GM18951 (cell line): ENCODE measurements at regions not wholly inside any gene's neighbourhood (a gene's known extent, or its start where the extent isn't known, plus 50 kb on each side); places are given as distances from the start of the nearest gene placed in this dataset.
"Not testable (repeated sequence)": the region's sequence is repeated elsewhere in the genome, so short reads cannot be mapped to it uniquely, and the experiment has no call there.

Experiments
- POLR2A ChIP-seq: IDR thresholded peaks from 4 replicates; pipeline ENCODE4 v1.6.1; 2011; ENCODE audit warnings: mild to moderate bottlenecking; ENCODE audit not compliant: insufficient read length, insufficient read depth; ENCODE audit errors: extremely low read depth
- in situ Hi-C: fragments of 300-500 bp; cut with MboI; formaldehyde crosslinking; loops from one replicate; pipeline ENCODE4 v1.12.0; 2022; ENCODE audit warnings: low sequenced_read_pairs, mixed read lengths, inconsistent platforms; ENCODE audit not compliant: unreplicated experiment

DNA sequence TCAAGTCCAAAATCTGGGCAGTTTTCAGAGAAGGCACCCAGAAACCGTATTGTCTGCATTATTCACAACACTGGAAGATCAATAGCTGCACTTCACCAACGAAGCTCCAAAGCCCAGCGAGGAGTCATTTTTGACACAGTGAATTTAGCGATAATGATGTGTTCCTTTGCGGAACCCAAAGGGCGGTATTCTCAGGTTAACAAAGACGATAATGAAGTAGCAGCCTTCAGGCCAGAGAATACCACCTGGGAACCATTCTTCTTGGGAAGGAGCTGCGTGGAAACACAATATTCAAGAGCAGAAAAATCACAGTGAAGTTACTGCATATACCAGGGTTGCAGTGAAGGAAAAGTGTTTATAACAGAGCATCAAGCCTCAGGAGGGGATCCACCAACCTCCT, 381.0 kb downstream of the TOX3 start:
- no peak for TF ChIP-seq POLR2A
- in situ Hi-C loops: no loop called here

DNA sequence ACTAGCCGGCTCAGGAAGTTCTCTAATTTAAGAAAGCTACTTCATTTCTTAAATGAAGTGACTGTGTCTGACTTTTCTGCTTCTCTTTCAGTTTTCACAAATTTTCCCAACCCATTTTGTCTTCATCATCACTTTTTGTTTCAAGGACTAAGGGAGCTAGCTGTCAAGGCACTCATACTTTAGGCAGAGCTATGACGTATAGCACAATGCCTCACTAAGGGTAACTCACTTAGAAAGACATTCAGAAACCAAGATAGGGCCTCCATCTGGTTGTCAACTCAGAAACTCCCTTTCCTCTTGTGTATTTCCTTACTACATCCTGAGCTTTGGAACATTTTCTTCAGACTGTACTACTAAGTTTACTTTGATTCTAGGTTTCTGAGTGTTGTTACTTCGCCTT, 397.9 kb downstream of the TOX3 start:
- in situ Hi-C loops: no loop called here

DNA sequence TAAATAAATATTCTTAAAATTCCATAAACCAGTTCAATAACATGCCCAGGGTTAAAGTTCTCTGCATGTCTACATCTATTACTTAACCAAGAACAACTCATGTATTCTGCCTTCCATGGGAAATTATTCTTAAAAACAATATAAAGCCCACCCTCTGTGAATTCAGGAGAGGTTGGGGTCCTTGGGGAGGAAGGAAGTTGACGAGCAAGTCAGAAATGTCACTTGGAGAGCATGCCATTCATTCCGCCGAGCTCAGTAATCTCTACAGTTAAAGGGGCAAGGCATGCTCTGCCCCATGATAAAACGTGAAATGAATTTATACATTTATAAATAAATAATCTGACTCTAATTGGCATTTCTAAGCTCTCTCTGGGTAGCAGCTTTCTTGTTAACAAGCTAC, 405.1 kb downstream of the TOX3 start:
- in situ Hi-C loops: no loop called here
- no peak for TF ChIP-seq POLR2A

More for the DNA sequence above, 397.9 kb downstream of the TOX3 start:
- no peak for TF ChIP-seq POLR2A

DNA sequence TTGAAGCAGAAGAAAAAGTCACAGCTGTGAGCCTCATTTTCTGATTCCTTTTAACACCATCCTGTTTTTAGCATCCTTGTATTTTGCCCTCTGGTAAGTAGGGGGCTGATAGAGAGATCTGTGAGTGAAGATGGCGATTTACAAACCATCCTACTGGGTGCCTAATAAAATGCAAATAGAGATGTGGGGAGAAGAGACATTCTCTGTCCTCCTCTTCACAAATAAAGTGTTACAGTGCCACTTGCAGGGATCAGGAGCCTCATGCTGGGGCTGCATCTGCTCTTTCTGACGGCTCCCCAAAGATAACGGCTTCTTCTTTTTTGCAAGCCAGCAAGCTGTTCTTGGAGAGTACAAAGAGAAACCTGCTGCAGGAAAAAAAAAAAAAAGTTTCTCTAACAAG, 418.6 kb downstream of the TOX3 start:
- no peak for TF ChIP-seq POLR2A
- in situ Hi-C loops: no loop called here

DNA sequence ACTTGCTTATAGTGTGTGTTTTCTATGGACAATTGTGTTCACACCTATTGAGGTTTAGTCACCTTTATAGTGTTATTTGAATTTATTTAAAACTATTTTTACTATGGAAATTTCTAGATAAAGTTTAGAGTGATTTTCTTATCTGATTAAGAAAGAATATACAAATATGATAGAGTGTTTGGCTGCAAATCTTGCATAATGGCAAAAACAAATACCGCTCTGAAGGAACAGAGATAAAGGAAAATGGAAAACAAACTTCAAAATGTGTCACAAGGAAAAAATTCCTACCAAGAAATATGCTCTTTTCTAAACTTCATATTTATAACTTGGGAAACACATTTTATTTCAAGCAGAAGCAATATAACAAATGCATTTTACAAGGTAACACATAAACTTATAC, 423.1 kb downstream of the TOX3 start:
- no peak for TF ChIP-seq POLR2A
- in situ Hi-C loops: no loop called here

DNA sequence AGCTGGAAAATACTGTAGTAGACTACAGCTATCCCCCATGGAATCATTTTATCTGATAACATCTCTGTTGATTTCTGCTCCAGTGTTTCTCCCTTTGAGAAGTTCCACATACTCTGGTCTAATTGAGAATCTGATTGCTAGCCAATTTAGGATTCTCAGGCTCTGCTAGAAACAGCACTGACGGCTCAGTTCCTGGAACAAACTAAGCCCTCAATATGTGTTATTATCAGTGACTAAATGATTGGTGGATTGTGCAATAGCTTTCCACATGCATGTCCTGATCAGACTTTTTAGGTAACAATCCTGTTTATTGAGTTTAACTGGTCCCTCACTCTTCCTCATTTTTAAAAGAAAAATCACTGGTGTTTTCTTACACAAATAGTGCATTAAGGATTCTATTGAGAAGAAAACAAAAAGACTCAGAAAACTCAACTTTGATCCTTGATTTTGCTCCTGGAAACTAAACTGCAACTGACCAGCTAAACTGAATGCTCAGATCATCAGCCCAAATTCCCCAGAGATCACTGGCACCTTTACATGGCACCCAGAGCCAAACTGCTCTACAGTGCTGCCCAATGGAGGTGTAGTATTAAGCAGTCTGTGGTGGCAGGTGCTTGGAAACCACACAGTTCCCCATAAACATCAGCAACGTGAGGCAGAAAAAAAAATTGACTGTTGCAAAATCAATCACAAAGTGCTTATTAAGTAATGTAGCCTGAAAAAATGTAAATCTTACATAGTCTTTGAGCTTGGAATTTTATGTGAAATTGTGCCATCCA, 423.7 kb downstream of the TOX3 start:
- in situ Hi-C loops: no loop called here
- no peak for TF ChIP-seq POLR2A

DNA sequence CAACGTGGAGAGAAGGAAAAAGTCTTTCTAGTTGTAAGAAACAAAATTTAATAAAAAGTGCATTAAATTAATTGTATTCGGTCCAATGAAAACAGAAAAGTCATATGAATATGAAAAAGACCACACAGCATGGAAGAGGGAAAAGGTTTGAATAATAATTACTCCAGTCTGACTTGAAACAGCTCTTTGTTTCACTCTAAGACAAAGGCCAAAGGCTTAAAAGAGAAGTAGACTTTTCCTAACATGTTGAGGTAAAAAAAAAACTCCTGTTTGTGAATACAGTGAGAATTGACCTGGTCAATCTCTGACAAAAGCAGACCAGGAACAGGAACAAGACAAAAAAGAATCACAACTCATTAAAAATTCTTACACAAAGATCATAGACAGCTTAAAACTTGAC, 429.8 kb downstream of the TOX3 start:
- no peak for TF ChIP-seq POLR2A
- in situ Hi-C loops: no loop called here

DNA sequence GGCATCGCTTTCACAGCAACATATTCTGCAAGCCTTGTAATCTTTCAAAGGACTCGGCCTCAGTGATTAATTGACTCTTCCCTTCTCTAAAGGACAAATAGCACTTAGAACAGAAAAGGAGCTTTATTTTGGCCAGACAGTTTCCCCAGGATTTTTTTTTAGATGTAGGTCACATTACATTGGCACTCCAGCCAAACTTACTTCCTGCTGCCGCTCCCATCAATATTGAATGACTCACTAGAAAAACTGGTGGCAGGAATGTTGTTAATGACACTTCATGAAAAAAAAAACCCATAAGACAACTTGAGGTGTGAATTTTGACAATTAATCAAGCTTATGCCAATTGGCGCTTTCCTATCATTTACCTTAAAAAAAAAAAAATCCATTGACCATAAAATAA, 432.6 kb downstream of the TOX3 start:
- TF ChIP-seq POLR2A: no peak
- in situ Hi-C loops: no loop called here

DNA sequence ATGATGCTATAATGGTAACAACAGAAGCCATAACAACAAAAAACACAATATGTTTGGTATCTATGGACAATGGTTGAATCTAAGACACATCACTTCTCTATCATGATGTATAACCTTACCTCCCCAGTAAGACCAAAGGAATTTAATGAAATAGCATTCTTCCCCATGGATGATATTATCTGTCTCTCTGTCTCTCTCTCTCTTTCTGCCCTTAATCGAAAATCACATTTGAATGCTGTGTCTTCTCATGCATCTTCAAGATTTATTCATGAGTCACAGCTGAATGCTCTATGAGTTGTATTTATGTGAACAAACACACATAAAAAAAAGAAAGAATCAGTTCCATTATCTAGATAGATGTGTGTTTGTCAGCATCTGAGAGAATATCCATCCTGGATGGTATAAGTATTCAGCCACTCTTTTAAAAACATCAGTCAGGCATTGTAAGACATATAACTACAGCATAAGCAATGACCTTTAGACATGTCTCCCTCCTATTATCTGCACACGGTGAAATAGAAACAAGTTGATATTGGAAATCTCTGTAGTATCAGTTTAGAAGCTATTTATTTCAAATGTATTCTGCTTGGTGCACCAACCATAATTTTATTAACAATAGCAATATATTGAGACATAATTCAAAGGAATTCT, 433.3 kb downstream of the TOX3 start:
- in situ Hi-C loops: no loop called here
- TF ChIP-seq POLR2A: no peak

DNA sequence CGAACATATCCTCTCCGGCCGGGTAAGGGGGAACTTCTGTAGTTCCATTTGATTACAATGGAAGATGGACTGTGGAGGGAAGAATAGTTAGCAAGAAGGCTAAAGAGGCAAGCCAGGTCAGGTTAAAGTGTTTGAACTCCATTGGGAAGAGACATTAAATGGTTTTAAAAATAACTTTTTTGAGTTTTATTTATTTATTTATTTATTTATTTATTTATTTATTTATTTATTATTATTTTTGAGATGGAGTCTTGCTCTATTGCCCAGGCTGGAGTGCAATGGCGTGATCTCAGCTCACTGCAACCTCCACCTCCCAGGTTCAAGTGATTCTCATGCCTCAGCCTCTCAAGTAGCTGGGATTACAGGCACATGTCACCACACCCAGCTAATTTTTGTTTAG, 441.9 kb downstream of the TOX3 start:
- in situ Hi-C loops: not testable (repeated sequence)

DNA sequence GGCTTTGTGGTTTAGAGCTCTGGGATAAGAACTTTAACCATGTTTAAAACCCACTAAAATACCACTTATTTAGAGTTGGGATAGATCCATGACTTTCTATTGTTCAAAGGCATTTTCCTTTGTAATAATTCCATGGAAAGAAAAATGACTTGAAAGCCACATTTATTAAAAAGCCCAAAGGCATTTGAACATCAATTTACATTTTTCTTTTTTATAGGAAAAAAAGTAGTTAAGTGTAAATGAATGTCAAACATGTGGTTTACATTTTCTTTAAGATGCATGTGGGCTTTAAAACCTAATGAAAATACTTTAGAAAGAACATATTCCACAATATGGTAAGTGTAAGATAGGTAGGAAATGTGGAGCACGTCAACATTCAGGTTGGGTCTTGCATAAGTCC, 443.2 kb downstream of the TOX3 start:
- TF ChIP-seq POLR2A: no peak
- in situ Hi-C loops: no loop called here

DNA sequence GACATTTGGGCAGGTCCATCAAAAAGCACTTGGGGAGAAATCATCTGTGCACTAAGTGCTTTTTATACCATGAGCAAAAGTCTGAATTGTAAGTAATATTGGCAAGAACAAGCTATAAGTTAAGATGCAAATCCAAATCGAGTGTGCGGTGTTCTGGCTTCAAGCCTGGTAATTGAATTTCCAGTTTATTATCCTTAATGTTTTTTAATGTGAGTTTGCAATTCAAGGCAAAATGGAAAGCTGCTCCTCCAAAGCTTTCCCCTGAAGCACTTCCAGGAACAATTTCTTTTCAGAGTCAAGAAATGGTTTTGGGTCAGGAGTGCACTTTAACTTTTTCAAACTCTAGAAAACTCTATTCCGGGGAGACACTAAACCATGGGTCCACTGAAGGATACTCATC, 445.7 kb downstream of the TOX3 start:
- in situ Hi-C loops: no loop called here
- TF ChIP-seq POLR2A: no peak

DNA sequence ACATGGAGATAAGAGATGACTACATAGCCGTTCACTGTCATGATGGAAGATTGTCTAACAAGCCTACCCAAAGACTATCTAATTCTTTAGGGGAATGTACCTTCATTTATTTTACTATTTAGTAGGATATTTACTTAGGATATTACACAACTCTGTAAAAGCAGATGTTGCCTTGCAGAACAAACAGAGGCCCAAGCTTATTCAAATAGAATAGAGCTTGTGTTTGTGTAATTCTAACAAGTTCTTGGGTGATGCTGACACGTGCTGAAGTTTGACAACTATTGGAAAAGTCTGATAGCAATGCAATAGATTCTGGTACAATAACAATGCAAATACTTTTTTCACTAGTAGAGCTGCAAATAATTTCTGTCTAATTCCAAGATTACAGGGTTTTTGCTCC, 447.6 kb downstream of the TOX3 start:
- in situ Hi-C loops: no loop called here
- TF ChIP-seq POLR2A: no peak

DNA sequence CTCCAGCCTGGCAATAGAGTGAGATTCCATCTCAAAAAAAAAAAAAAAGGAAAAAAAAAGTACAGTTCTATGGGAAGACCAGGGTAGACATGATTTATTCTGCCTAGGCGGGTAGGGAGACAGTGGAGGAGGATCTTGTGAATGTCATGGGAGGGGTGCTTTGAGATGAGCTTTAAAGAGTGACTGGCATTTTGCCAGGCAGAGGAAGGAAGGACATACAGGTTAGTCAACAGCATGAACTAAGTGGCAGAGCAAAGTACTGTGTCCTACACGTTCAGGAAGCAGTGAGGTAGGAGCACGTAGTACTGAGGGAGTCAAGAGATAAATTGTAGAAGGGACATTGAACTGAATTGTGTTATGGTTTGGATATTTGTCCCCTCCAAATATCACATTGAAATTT, 451.5 kb downstream of the TOX3 start:
- in situ Hi-C loops: no loop called here
- TF ChIP-seq POLR2A: no peak
